Brain microvascular endothelial cell (primary cell): ENCODE measurements at regions not wholly inside any gene's neighbourhood (a gene's known extent, or its start where the extent isn't known, plus 50 kb on each side); places are given as distances from the start of the nearest gene placed in this dataset.

Source experiments
- DNase-seq: peaks from one replicate; pipeline ENCODE4 v3.0.0-alpha.2; 2020
- H3K27ac ChIP-seq: fragments of 250-450 bp; sonication (Bioruptor Pico); 2 replicates; pipeline ENCODE4 v1.5.1; 2020; ENCODE audit warnings: mild to moderate bottlenecking, moderate library complexity
- H3K27me3 ChIP-seq: fragments of 250-450 bp; sonication (Bioruptor Pico); replicated peaks from 2 replicates; pipeline ENCODE4 v1.5.1; 2020; ENCODE audit warnings: mild to moderate bottlenecking
- H3K36me3 ChIP-seq: fragments of 250-450 bp; sonication (Bioruptor Pico); replicated peaks from 2 replicates; pipeline ENCODE4 v1.5.1; 2020; ENCODE audit warnings: mild to moderate bottlenecking
- H3K4me3 ChIP-seq: 2 replicates; pipeline ENCODE4 v1.5.1; 2011; ENCODE audit warnings: low read depth, mild to moderate bottlenecking, control low read depth, low read length, moderate library complexity
- CTCF ChIP-seq: IDR thresholded peaks from 2 replicates; pipeline ENCODE4 v1.5.1; 2011; ENCODE audit warnings: low read depth, mild to moderate bottlenecking, moderate library complexity, low read length, control low read depth, inconsistent platforms; ENCODE audit errors: missing control alignments
- in situ Hi-C: cut with HindIII; loops from 2 replicates; pipeline ENCODE4 v1.10.0; 2017; ENCODE audit warnings: low sequenced_read_pairs, low pct_ligation_motif_present

GRCh38 chr21:43364261-43364510, 62.7 kb downstream of the SIK1 start:
- Histone ChIP-seq H3K27ac (no peak overlapping the region), H3K4me3 (no peak overlapping the region), H3K27me3 (no peaks in the 10 kb centered on the region), H3K36me3 (no peaks in the 10 kb centered on the region)
- in situ Hi-C loops: no loop called here
- no peak for TF ChIP-seq CTCF
- DNase-seq: no peak

- in situ Hi-C loops: no loop called here
- no peak for TF ChIP-seq CTCF
- no peak for DNase-seq
Observed at GRCh38 chr21:43363506-43364260, 63.2 kb downstream of the SIK1 start.

GRCh38 chr21:43362915-43363314, 64.0 kb downstream of the SIK1 start:
- in situ Hi-C loops: no loop called here
- Histone ChIP-seq H3K36me3 (no peaks in the 10 kb centered on the region), H3K4me3 (no peak overlapping the region), H3K27ac (peak overlapping the region; percentile 72), H3K27me3 (no peaks in the 10 kb centered on the region)
- no peak for TF ChIP-seq CTCF
- no peak for DNase-seq

More at GRCh38 chr21:43363506-43364260, 63.2 kb downstream of the SIK1 start:
- H3K27me3 ChIP-seq: no peaks in the 10 kb centered on the region
- H3K4me3 ChIP-seq: no peak overlapping the region
- no peaks in the 10 kb centered on the region for H3K36me3 ChIP-seq
- H3K27ac ChIP-seq: no peak overlapping the region

GRCh38 chr21:43362321-43362791, 64.6 kb downstream of the SIK1 start:
- Histone ChIP-seq H3K4me3 (peak overlapping the region; percentile 26), H3K27ac (peak overlapping the region; percentile 72), H3K36me3 (no peaks in the 10 kb centered on the region), H3K27me3 (no peaks in the 10 kb centered on the region)
- in situ Hi-C loops: no loop called here
- DNase-seq: peak; percentile 76
- TF ChIP-seq CTCF: no peak

DNA sequence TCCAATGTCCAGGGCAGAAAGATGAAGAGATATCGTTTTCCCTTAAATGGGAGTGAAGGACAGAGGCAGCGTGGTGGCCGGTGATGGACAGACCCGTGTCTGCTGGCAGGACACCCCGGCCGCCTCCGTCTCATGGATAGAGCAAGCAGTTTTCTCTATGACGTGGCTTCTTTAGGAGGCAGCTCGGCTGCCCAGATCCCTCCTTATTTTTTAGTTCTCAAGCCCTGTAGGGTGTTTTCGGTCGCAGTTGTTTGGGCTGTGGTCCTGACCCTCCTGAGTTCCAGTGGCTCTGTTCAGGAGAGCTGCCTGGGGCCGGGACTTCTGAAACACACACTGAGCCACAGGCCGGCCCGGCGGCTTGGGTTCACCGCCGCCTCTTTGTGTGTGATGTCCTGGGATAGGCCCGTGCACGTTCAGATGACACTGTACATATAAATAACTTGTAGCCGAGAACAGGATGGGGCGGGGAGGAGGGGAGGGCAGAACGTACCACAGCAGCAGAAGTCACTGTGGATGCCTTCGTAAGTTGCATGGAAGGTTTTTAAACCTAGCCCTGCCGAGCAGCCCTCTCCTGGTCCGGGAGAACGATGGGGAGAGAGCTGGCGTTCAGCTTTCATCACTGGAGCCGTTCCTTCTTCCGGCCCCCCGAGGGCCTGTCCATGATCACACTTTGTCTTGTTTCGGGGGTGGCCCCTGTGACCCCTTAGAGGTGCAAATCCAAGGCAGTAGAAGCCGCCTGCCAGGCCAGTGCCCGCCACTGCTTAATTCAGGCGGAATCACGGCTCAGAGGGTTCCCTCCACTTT, 65.2 kb downstream of the SIK1 start:
- no peaks in the 10 kb centered on the region for H3K36me3 ChIP-seq
- peak overlapping the region; percentile 26 for H3K4me3 ChIP-seq
- H3K27ac ChIP-seq: peak overlapping the region; percentile 72
- no peak for TF ChIP-seq CTCF
- in situ Hi-C loops: no loop called here
- DNase-seq: peak; percentile 82
- H3K27me3 ChIP-seq: no peaks in the 10 kb centered on the region
